Left cardiac atrium (tissue), 4 donors: ENCODE measurements at regions not wholly inside any gene's neighbourhood (a gene's known extent, or its start where the extent isn't known, plus 50 kb on each side); places are given as distances from the start of the nearest gene placed in this dataset.
"Not testable (repeated sequence)": the region's sequence is repeated elsewhere in the genome, so short reads cannot be mapped to it uniquely, and the experiment has no call there.

Experiments used
- ATAC-seq, 2 donors: fragments of 200-7000 bp; cut with Tn5 transposase; one replicate each; pipeline ENCODE4 v1.9.1; 2020; ENCODE audit warnings: mild to moderate bottlenecking in 2 of 2, moderate library complexity in 2 of 2
- DNase-seq: peaks from one replicate; pipeline ENCODE4 v3.0.0-alpha.2; 2020
- intact Hi-C, 2 donors: fragments of 100-400 bp; cut with DNase I; formaldehyde crosslinking; loops; one replicate each; pipeline versions ENCODE4 v1.14.1 to v1.15.1; 2022 to 2023
- donor health status: DM: no; HTN: yes; CAD: no.
- donor health status: DM: no; HTN: yes; CAD: no; lungs with severe emphysema.
- donor health status: DM: yes; HTN: yes; CAD: no.
- donor health status: Dilated cardiomyopathy.

- ATAC-seq, DNase-seq, intact Hi-C loops: not testable (repeated sequence)
Measured at GRCh38 chr21:43283925-43284221, 115.1 kb downstream of the CRYAA start.

GRCh38 chr21:43283136-43283924 is 114.5 kb downstream of the CRYAA start:
- ATAC-seq = no peak
- DNase-seq = no peak
- intact Hi-C loops = no loop called here

- DNase-seq (peak; percentile 15), ATAC-seq (no peak)
- intact Hi-C loops = no loop called here
Measured at GRCh38 chr21:43282358-43283120, 113.7 kb downstream of the CRYAA start.

- intact Hi-C loops = no loop called here
- DNase-seq (no peak), ATAC-seq (peak in 1 of 2 donors; percentile 17)
Measured at GRCh38 chr21:43281661-43282357, 113.0 kb downstream of the CRYAA start.

GRCh38 chr21:43280949-43281633 is 112.3 kb downstream of the CRYAA start:
- intact Hi-C loops = no loop called here
- DNase-seq (no peak), ATAC-seq (no peak)

- ATAC-seq (no peak), DNase-seq (no peak)
- intact Hi-C loops = no loop called here
Measured at GRCh38 chr21:43279578-43279894, 110.7 kb downstream of the CRYAA start.

GRCh38 chr21:43278766-43279577 is 110.2 kb downstream of the CRYAA start:
- DNase-seq (peak; percentile 14), ATAC-seq (no peak)
- intact Hi-C loops = no loop called here

- no peak for ATAC-seq
- intact Hi-C loops = no loop called here
- DNase-seq = peak; percentile 14
Measured at GRCh38 chr21:43278359-43278758, 109.6 kb downstream of the CRYAA start.

- intact Hi-C loops = no loop called here
- peak; percentile 28 for DNase-seq
- ATAC-seq = peak; percentile 71 to 87
Measured at GRCh38 chr21:43277481-43278351, 108.9 kb downstream of the CRYAA start.

GRCh38 chr21:43276811-43277210 is 108.0 kb downstream of the CRYAA start:
- no peak for DNase-seq
- intact Hi-C loops = no loop called here
- no peak for ATAC-seq

GRCh38 chr21:43275421-43276211 is 106.8 kb downstream of the CRYAA start:
- DNase-seq (no peak), ATAC-seq (no peak)
- intact Hi-C loops = no loop called here

GRCh38 chr21:43274946-43275310 is 106.1 kb downstream of the CRYAA start:
- ATAC-seq (no peak), DNase-seq (no peak)
- intact Hi-C loops = no loop called here

- DNase-seq (peak; percentile 15), ATAC-seq (no peak)
- intact Hi-C loops = no loop called here
Measured at GRCh38 chr21:43274022-43274945, 105.5 kb downstream of the CRYAA start.

- DNase-seq (peak; percentile 16), ATAC-seq (no peak)
- intact Hi-C loops = no loop called here
Measured at GRCh38 chr21:43273708-43274021, 104.9 kb downstream of the CRYAA start.

- ATAC-seq (no peak), DNase-seq (peak; percentile 11)
- intact Hi-C loops = no loop called here
Measured at GRCh38 chr21:43273016-43273707, 104.4 kb downstream of the CRYAA start.

GRCh38 chr21:43272591-43272990 is 103.8 kb downstream of the CRYAA start:
- DNase-seq = no peak
- intact Hi-C loops = no loop called here
- no peak for ATAC-seq
